Glutamatergic neuron (in vitro differentiated cells): ENCODE measurements at regions not wholly inside any gene's neighbourhood (a gene's known extent, or its start where the extent isn't known, plus 50 kb on each side); places are given as distances from the start of the nearest gene placed in this dataset.

Experiments used
- DNase-seq: peaks from one replicate; pipeline ENCODE4 v3.0.0; 2022
- H3K27ac Mint-ChIP-seq: one replicate; pipeline ENCODE4 v1.8.0; 2020; ENCODE audit warnings: mild to moderate bottlenecking, mixed read lengths, inconsistent platforms; ENCODE audit not compliant: unreplicated experiment
- H3K27me3 Mint-ChIP-seq: one replicate; pipeline ENCODE4 v1.8.0; 2020; ENCODE audit warnings: mild to moderate bottlenecking, moderate library complexity, mixed read lengths, inconsistent platforms; ENCODE audit not compliant: unreplicated experiment
- H3K36me3 Mint-ChIP-seq: one replicate; pipeline ENCODE4 v1.8.0; 2020; ENCODE audit warnings: mild to moderate bottlenecking, mixed read lengths, inconsistent platforms; ENCODE audit not compliant: unreplicated experiment
- H3K4me1 Mint-ChIP-seq: one replicate; pipeline ENCODE4 v1.8.0; 2020; ENCODE audit warnings: mild to moderate bottlenecking, low read depth, mixed read lengths, inconsistent platforms; ENCODE audit not compliant: unreplicated experiment
- H3K4me3 Mint-ChIP-seq: one replicate; pipeline ENCODE4 v1.8.0; 2020; ENCODE audit warnings: mild to moderate bottlenecking, mixed read lengths, inconsistent platforms; ENCODE audit not compliant: unreplicated experiment
- H3K9me3 Mint-ChIP-seq: one replicate; pipeline ENCODE4 v1.8.0; 2020; ENCODE audit warnings: mild to moderate bottlenecking, moderate library complexity, mixed read lengths, inconsistent platforms; ENCODE audit not compliant: unreplicated experiment
- CTCF ChIP-seq: fragments of 200-600 bp; sonication (generic); IDR thresholded peaks from one replicate; pipeline ENCODE4 v1.5.0; 2021; ENCODE audit not compliant: partially characterized antibody, unreplicated experiment

GRCh38 chr2:238969857-238970256, 122.0 kb downstream of the TWIST2 start:
- peaks cover 4% of the 10 kb centered on the region for H3K36me3 Mint-ChIP-seq
- no peak for TF ChIP-seq CTCF
- H3K4me3 Mint-ChIP-seq, result no peak overlapping the region
- no peak for DNase-seq
- peaks cover 4% of the 10 kb centered on the region for H3K27me3 Mint-ChIP-seq
- H3K27ac Mint-ChIP-seq, result no peak overlapping the region
- H3K4me1 Mint-ChIP-seq, result no peaks in the 10 kb centered on the region
- no peaks in the 10 kb centered on the region for H3K9me3 Mint-ChIP-seq

- peaks cover 2% of the 10 kb centered on the region for H3K9me3 Mint-ChIP-seq
- H3K27me3 Mint-ChIP-seq, result peaks cover 6% of the 10 kb centered on the region
- no peak overlapping the region for H3K4me3 Mint-ChIP-seq
- TF ChIP-seq CTCF, result peak; percentile 98
- peak; percentile 73 for DNase-seq
- H3K36me3 Mint-ChIP-seq, result peaks cover 8% of the 10 kb centered on the region
- H3K4me1 Mint-ChIP-seq, result no peaks in the 10 kb centered on the region
- H3K27ac Mint-ChIP-seq, result no peak overlapping the region
Observed at GRCh38 chr2:238970553-238971081, 122.7 kb downstream of the TWIST2 start.

GRCh38 chr2:238971318-238972145, 123.6 kb downstream of the TWIST2 start:
- no peak for TF ChIP-seq CTCF
- Mint-ChIP-seq H3K27me3 (peaks cover 6% of the 10 kb centered on the region), H3K4me1 (no peaks in the 10 kb centered on the region), H3K9me3 (peaks cover 2% of the 10 kb centered on the region), H3K36me3 (peaks cover 11% of the 10 kb centered on the region), H3K27ac (no peak overlapping the region), H3K4me3 (no peak overlapping the region)
- DNase-seq, result no peak

- peaks cover 4% of the 10 kb centered on the region for H3K9me3 Mint-ChIP-seq
- peaks cover 5% of the 10 kb centered on the region for H3K27me3 Mint-ChIP-seq
- H3K27ac Mint-ChIP-seq, result no peak overlapping the region
- H3K36me3 Mint-ChIP-seq, result peaks cover 10% of the 10 kb centered on the region
- no peak for DNase-seq
- no peaks in the 10 kb centered on the region for H3K4me1 Mint-ChIP-seq
- no peak overlapping the region for H3K4me3 Mint-ChIP-seq
- no peak for TF ChIP-seq CTCF
Observed at GRCh38 chr2:238972146-238972445, 124.2 kb downstream of the TWIST2 start.

GRCh38 chr2:238973038-238973739, 125.3 kb downstream of the TWIST2 start:
- Mint-ChIP-seq H3K27me3 (peaks cover 3% of the 10 kb centered on the region), H3K36me3 (peaks cover 7% of the 10 kb centered on the region), H3K4me1 (no peaks in the 10 kb centered on the region), H3K4me3 (no peak overlapping the region), H3K27ac (no peak overlapping the region), H3K9me3 (peaks cover 4% of the 10 kb centered on the region)
- TF ChIP-seq CTCF, result no peak
- DNase-seq, result no peak
